Astrocyte of the spinal cord (primary cell): ENCODE measurements at regions not wholly inside any gene's neighbourhood (a gene's known extent, or its start where the extent isn't known, plus 50 kb on each side); places are given as distances from the start of the nearest gene placed in this dataset.

Experiments used
- DNase-seq: peaks from one replicate; pipeline ENCODE4 v3.0.0; 2011; ENCODE audit warnings: low read depth, low spot score
- H3K4me3 ChIP-seq: 2 replicates; pipeline ENCODE4 v1.5.1; 2011; ENCODE audit warnings: low read depth, mild to moderate bottlenecking, low read length, moderate library complexity
- in situ Hi-C: cut with HindIII; loops from 2 replicates; pipeline ENCODE4 v1.10.0; 2017; ENCODE audit warnings: low sequenced_read_pairs
- TF ChIP-seq, protein P1 (sequence below): IDR thresholded peaks from 2 replicates; pipeline ENCODE4 v1.5.1; 2012; ENCODE audit warnings: low read depth, mild to moderate bottlenecking, low read length, inconsistent platforms

DNA sequence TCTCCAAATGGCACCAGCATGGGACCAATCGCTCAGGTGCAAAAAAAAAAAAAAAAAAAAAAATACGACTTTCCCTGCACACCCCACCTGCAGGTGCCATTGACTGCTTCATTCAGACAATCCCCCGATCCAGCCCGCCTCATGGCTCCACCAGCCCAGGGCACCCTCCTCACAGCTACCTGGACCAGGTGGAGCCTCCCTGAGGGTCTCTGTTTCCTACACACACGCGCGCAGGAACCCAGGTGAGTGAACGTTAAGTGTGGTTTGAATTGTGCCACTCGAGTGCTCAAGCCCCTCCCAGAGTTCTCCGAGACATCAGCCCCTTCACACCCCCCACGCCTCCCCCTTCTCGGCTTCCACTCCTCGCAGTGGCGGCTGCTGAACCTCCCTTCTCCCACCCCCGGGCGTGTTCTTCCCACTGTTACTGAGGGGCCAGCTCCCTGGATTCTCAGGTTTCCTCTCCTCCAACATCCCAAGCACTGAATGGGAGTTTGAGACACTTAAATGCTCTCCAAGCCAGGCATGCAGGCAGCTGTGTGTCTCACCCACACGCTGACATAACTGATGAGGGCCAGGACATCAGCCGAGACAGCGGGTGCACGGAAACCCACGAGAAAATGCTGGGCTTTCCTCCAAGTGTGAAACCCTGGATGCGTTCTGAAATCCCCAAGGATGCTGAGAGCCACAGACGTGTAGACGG, 88.8 kb upstream of the SNTG2 start:
- no peak overlapping the region for H3K4me3 ChIP-seq
- no peak for DNase-seq
- in situ Hi-C loops = no loop called here
- TF ChIP-seq, protein P1, sequence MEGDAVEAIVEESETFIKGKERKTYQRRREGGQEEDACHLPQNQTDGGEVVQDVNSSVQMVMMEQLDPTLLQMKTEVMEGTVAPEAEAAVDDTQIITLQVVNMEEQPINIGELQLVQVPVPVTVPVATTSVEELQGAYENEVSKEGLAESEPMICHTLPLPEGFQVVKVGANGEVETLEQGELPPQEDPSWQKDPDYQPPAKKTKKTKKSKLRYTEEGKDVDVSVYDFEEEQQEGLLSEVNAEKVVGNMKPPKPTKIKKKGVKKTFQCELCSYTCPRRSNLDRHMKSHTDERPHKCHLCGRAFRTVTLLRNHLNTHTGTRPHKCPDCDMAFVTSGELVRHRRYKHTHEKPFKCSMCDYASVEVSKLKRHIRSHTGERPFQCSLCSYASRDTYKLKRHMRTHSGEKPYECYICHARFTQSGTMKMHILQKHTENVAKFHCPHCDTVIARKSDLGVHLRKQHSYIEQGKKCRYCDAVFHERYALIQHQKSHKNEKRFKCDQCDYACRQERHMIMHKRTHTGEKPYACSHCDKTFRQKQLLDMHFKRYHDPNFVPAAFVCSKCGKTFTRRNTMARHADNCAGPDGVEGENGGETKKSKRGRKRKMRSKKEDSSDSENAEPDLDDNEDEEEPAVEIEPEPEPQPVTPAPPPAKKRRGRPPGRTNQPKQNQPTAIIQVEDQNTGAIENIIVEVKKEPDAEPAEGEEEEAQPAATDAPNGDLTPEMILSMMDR = no peak

DNA sequence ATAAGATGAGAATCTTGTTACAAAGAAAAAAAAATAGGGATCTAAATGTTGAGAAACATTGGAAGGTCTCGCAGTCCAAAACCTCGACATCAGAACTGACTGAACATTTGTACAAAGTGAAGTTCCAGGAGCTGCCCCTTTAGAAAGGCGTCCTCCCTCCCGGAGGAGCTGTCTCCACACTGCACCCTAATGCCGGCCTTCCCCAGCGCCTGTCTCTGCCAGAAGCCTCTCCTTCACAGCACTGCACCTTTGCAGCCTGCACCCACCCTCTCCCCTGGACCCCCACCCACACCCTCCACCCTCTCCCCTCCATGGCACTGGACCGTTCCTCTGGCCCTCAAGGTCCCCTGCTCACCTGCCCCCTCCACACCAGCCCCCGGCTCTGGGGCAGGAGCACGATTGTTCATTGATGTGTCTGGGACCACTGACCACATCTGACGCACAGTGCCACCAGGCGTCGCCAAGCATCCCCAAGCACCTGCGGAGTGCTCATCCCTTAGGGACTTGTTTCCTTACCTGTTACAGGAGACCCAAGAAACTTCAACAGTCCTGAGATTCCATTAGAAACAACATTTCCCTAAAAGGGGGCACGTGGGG, 90.3 kb upstream of the SNTG2 start:
- in situ Hi-C loops = no loop called here
- no peak overlapping the region for H3K4me3 ChIP-seq
- DNase-seq = no peak
- TF ChIP-seq, protein P1 = no peak

DNA sequence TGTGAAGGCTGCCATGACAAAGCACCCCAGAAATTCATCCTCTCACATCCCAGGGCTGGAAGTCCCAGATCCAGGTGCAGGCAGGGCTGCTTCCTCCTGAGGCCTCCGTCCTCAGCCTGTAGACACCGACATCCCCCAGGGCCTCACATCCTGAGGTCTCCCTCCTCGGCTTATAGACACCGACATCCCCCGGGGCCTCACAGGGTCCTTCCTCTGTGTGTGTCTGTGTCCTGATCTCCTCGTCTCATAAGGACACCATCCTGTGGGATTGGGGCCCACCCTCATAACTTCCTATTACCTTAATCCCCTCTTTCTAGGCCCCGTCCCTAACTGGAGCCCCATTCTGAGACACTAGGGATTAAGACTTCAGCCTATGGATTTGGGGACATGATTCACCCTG, 92.0 kb upstream of the SNTG2 start:
- no peak overlapping the region for H3K4me3 ChIP-seq
- TF ChIP-seq, protein P1 = no peak
- in situ Hi-C loops = no loop called here
- DNase-seq = no peak

DNA sequence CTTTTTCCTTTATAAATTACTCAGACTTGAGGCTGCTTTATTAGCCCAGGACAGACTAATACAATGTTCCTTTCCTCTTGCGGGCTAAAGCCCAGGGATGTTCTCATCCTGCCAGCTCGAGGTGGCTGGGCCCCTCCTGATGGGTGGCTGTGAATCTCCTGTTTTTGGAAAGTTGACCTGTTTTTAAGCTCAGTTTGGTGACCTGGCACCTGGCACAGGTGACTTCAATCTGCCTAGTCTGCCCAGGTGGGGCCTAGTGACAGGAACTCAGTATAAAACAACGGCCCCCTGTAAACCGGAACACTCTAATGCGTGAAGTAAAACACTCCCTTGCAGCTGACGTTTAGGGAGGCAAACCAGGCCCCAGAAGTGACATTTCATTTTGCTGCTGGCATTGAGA, 92.7 kb upstream of the SNTG2 start:
- no peak overlapping the region for H3K4me3 ChIP-seq
- DNase-seq = no peak
- TF ChIP-seq, protein P1 = no peak
- in situ Hi-C loops = no loop called here

DNA sequence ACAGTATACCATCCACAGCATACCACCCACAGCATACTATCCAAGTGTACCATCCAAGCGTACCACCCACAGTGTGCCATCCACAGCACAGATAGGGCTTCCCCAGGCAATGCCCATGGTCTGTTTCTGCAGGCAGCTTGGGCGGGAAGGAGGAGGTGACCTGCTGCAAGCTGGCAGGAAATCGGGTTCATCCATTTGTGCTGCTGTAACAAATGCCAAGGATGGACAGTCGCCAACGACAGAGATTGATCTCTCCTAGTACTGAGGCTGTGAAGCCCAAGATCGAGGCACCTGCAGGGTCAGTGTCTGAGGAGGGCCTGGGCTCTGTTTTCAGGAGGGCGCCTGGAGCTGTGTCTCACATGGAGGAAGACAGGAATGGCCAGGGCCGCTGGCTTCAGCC, 93.6 kb upstream of the SNTG2 start:
- in situ Hi-C loops = no loop called here
- H3K4me3 ChIP-seq = no peak overlapping the region
- TF ChIP-seq, protein P1 = no peak
- no peak for DNase-seq

DNA sequence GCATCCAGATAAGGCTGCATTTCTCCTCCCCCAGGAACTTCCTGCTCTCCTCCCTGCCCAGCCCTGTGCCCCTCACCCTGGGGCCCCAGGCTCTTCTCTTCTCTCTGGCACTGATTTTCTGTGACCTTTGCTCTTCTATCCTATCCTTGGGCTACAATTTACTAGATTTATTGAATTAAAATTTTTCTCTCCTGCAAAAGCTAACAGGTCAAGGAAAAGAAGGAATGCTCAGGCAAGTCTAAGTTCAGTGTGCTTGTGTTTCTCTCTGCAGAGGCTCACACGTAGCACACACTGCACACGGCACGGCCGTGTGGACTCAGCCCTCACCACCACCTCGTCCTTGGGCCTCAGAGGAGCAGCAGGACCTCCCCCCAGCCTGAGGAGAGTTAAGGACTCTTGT, 94.2 kb upstream of the SNTG2 start:
- TF ChIP-seq, protein P1 = no peak
- DNase-seq = no peak
- H3K4me3 ChIP-seq = no peak overlapping the region
- in situ Hi-C loops = no loop called here
